HG03460 (cell line): ENCODE measurements at regions not wholly inside any gene's neighbourhood (a gene's known extent, or its start where the extent isn't known, plus 50 kb on each side); places are given as distances from the start of the nearest gene placed in this dataset.
"Not testable (repeated sequence)": the region's sequence is repeated elsewhere in the genome, so short reads cannot be mapped to it uniquely, and the experiment has no call there.

Source experiments
- ATAC-seq: cut with Tn5 transposase; IDR thresholded peaks from one replicate; pipeline ENCODE4 v1.9.1; 2021; ENCODE audit not compliant: unreplicated experiment

DNA sequence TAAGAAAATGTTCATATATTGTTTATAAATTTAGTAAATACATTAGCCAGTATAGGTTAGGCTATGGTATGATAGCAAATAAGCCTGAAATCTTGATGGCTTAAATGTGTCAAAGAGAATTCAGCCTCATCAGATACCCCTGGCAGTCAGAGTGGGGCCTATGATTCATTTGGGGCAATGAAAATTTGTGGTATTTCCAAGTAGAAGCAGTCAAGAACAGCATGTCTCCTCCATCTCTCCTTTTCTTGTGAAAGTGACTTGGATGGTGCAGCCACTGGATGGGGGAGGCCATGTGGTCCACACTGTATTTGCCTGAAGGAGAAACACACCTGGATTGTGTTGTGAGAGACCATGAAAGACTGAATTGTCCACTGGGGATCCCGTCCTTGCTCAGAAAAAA is 82.7 kb downstream of the DLEU7 start:
- ATAC-seq: no peak

DNA sequence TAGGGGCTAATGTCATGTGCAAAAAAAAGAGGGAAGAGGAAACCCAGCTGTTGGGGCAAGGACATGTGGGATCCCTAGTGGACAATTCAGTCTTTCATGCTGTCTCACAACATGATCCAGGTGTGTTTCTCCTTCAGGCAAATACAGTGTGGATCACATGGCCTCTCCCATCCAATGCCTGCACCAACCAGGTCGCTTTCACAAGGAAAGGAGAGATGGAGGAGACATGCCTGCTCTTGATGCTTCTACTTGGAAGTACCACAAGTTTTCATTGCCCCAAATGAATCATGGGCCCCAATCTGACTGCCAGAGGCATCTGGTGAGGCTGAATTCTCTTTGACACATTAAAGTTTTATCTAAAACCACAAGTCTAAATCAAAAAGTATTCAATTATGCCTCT is 82.1 kb downstream of the DLEU7 start:
- ATAC-seq: no peak

DNA sequence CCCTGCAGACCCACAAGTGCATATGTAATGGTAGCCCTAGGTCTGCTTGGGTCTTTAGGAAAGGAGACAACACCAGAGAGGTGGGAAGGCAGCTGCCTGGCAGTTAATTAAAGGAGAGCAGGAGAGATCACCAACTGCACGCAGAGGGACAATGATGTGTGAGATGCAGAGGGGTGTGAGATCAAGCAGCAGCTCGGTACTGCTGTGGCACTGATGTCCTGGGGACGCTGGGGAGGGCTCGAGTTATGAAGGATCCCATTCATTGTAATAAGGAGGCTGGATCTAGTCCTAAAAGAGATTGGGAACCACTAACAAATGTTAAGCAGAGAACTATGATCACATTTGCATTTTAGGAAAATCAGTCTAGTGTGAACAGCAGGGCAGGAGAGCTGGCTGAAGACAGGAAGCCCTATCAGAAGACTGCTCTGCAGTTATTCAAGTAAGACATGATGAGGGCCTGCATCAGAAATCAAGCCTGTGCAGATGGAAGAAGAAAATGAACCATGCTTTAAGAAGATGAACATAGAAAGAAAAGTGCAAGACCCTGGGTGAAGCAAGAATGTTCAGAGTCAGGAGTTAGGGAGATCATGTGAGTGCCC is 80.4 kb downstream of the DLEU7 start:
- no peak for ATAC-seq

DNA sequence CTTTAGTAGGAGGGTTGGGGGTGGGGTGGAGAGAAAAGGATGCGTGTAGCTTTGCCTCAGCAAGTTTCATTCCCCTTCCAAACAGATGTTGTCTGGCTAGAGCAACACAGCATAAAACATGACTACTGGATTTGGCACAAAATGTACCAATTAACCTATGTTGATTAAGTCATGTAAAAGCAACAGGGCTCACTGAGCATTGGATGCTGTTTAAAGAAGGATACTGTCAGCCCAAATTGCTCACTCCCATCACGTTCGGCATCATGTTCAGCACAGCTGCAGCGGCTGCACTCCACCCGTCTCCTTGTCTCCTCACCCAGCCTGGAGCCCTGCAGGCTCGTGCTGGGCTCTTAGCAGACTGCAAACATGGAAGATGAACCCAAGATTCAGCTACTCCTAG is 77.5 kb downstream of the DLEU7 start:
- no peak for ATAC-seq

DNA sequence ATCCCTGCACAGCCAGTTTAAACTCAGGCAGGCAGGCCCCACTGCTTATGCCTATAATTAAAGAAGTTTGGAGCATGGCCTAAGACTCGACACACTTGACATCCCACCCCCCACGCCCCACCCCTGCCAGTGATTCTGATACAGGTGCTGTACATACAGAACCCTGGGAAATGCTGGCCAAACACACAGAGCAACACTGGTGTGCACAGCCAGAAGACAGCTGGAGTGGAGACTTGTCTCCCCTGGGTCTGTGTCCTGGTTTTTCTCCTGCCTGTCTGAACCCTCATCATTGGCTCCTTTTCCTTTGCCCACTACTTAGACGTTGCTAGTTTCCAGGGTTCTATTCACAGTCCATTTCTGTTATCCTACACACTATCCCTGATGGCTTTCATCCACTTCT is 76.8 kb downstream of the DLEU7 start:
- no peak for ATAC-seq

DNA sequence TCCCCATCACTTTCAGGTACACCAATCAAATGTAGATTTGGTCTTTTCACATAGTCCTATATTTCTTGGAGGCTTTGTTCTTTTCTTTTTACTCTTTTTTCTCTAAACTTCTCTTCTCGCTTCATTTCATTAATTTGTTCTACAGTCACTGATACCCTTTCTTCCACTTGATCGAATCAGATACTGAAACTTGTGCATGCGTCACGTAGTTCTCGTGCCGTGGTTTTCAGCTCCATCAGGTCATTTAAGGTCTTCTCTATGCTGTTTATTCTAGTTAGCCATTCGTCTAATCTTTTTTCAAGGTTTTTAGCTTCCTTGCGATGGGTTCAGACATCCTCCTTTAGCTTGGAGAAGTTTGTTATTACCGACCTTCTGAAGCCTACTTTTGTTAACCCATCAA is 70.6 kb downstream of the DLEU7 start:
- not testable (repeated sequence) for ATAC-seq
